ENCODE measurements at regions not wholly inside any gene's neighbourhood (a gene's known extent, or its start where the extent isn't known, plus 50 kb on each side); places are given as distances from the start of the nearest gene placed in this dataset.

GRCh38 chr18:1056404-1056803 lies 151.7 kb downstream of the ADCYAP1 start:
- peaks cover 22% of the 10 kb centered on the region for H3K9me3 Mint-ChIP-seq (ENCODE audit: low read depth)
- TF ChIP-seq CTCF (IDR thresholded peaks at IDR 0.05) = no peak
- H3K36me3 Mint-ChIP-seq (ENCODE audit: low read depth) = no peaks in the 10 kb centered on the region

GRCh38 chr18:1057367-1057766 lies 152.7 kb downstream of the ADCYAP1 start:
- DNase-seq (ENCODE audit: low spot score) = no peak
- Mint-ChIP-seq H3K27me3 (ENCODE audit: low read depth) (no peaks in the 10 kb centered on the region), H3K36me3 (ENCODE audit: low read depth) (no peaks in the 10 kb centered on the region), H3K4me1 (ENCODE audit: low read depth) (no peaks in the 10 kb centered on the region), H3K27ac (ENCODE audit: unreplicated experiment) (no peak overlapping the region), H3K4me3 (ENCODE audit: unreplicated experiment) (no peak overlapping the region), H3K9me3 (ENCODE audit: low read depth) (peaks cover 22% of the 10 kb centered on the region)
- no peak for TF ChIP-seq CTCF (IDR thresholded peaks at IDR 0.05)

More at GRCh38 chr18:1056404-1056803, 151.7 kb downstream of the ADCYAP1 start:
- no peaks in the 10 kb centered on the region for H3K4me1 Mint-ChIP-seq (ENCODE audit: low read depth)
- no peak for DNase-seq (ENCODE audit: low spot score)
- no peak overlapping the region for H3K27ac Mint-ChIP-seq (ENCODE audit: unreplicated experiment)
- no peak overlapping the region for H3K4me3 Mint-ChIP-seq (ENCODE audit: unreplicated experiment)
- no peaks in the 10 kb centered on the region for H3K27me3 Mint-ChIP-seq (ENCODE audit: low read depth)

- Mint-ChIP-seq H3K27ac (ENCODE audit: unreplicated experiment) (no peak overlapping the region), H3K4me1 (ENCODE audit: low read depth) (no peaks in the 10 kb centered on the region), H3K4me3 (ENCODE audit: unreplicated experiment) (no peak overlapping the region), H3K36me3 (ENCODE audit: low read depth) (no peaks in the 10 kb centered on the region), H3K9me3 (ENCODE audit: low read depth) (peaks cover 8% of the 10 kb centered on the region), H3K27me3 (ENCODE audit: low read depth) (peaks cover 4% of the 10 kb centered on the region)
- peak; percentile 28 for TF ChIP-seq CTCF (IDR thresholded peaks at IDR 0.05)
- DNase-seq (ENCODE audit: low spot score) = no peak
Measured at GRCh38 chr18:1062588-1062987, 157.9 kb downstream of the ADCYAP1 start.

- Mint-ChIP-seq H3K27me3 (ENCODE audit: low read depth) (peaks cover 3% of the 10 kb centered on the region), H3K4me3 (ENCODE audit: unreplicated experiment) (no peak overlapping the region), H3K4me1 (ENCODE audit: low read depth) (no peaks in the 10 kb centered on the region), H3K36me3 (ENCODE audit: low read depth) (no peaks in the 10 kb centered on the region), H3K9me3 (ENCODE audit: low read depth) (no peaks in the 10 kb centered on the region), H3K27ac (ENCODE audit: unreplicated experiment) (no peak overlapping the region)
- TF ChIP-seq CTCF (IDR thresholded peaks at IDR 0.05) = no peak
- DNase-seq (ENCODE audit: low spot score) = no peak
Measured at GRCh38 chr18:1075322-1075721, 170.7 kb downstream of the ADCYAP1 start.

GRCh38 chr18:1075876-1076275 lies 171.2 kb downstream of the ADCYAP1 start:
- H3K9me3 Mint-ChIP-seq (ENCODE audit: low read depth) = no peaks in the 10 kb centered on the region
- DNase-seq (ENCODE audit: low spot score) = no peak
- no peaks in the 10 kb centered on the region for H3K36me3 Mint-ChIP-seq (ENCODE audit: low read depth)
- H3K4me3 Mint-ChIP-seq (ENCODE audit: unreplicated experiment) = no peak overlapping the region
- H3K4me1 Mint-ChIP-seq (ENCODE audit: low read depth) = no peaks in the 10 kb centered on the region
- H3K27ac Mint-ChIP-seq (ENCODE audit: unreplicated experiment) = no peak overlapping the region
- no peak for TF ChIP-seq CTCF (IDR thresholded peaks at IDR 0.05)
- peaks cover 3% of the 10 kb centered on the region for H3K27me3 Mint-ChIP-seq (ENCODE audit: low read depth)
